HCT116 (cell line): ENCODE measurements at regions not wholly inside any gene's neighbourhood (a gene's known extent, or its start where the extent isn't known, plus 50 kb on each side); places are given as distances from the start of the nearest gene placed in this dataset.

ENCODE experiments used
- ATAC-seq: fragments of 200-7000 bp; cut with Tn5 transposase; 2 replicates; pipeline ENCODE4 v1.9.1; 2020; ENCODE audit warnings: mild to moderate bottlenecking, moderate library complexity
- BruUV-seq: library from RNA; stranded (reverse); fragments of 400-500 nt; replicated peaks from 2 replicates; lab custom pipeline; 2021; lab: Mats Ljungman, UMichigan
- CTCF ChIA-PET: fragments of 300-600 bp; sonication (Branson Sonifier 250); formaldehyde crosslinking; loops from one replicate; lab custom pipeline; 2021; ENCODE audit warnings: antibody characterized with exemption; lab: Charles Lee
- POLR2A ChIA-PET: fragments of 300-600, 350-600 bp; sonication (Branson Sonifier 250); formaldehyde crosslinking; loops from one replicate; lab custom pipeline; 2021; ENCODE audit warnings: antibody characterized with exemption; lab: Charles Lee
- RAD21 ChIA-PET, 2 experiments: fragments of 300-600 bp; sonication (Branson Sonifier 250); formaldehyde crosslinking; loops; one replicate each; lab custom pipeline; 2023; ENCODE audit warnings: low total read pairs in 2 of 2; ENCODE audit not compliant: uncharacterized antibody in 2 of 2, unreplicated experiment in 2 of 2, low non-redundant PET in 1 of 2; lab: Charles Lee
- DNase-seq: peaks from one replicate; pipeline ENCODE4 v3.0.0-alpha.2; 2010; ENCODE audit warnings: low read depth, low spot score
- H2AFZ ChIP-seq: fragments of 200-600 bp; shearing (Covaris generic), sonication (generic); 2 replicates; pipeline ENCODE4 v1.6.1; 2017; ENCODE audit warnings: low read depth, mixed run types, mixed read lengths, antibody characterized with exemption, low read length; ENCODE audit not compliant: poor library complexity, severe bottlenecking
- H3K27ac ChIP-seq: 2 replicates; pipeline ENCODE4 v1.5.1; 2012; ENCODE audit warnings: low read depth, low read length
- H3K27me3 ChIP-seq: fragments of 200-600 bp; sonication (generic); 2 replicates; pipeline ENCODE4 v1.6.1; 2016; ENCODE audit warnings: mixed run types, low read length, mixed read lengths; ENCODE audit not compliant: insufficient read depth
- H3K36me3 ChIP-seq, 2 experiments: fragments of 200-500 bp in 1 of 2; fragments of 200-600 bp in 1 of 2; sonication (Bioruptor generic) in 1 of 2; sonication (generic) in 1 of 2; 2 replicates each; pipeline versions ENCODE4 v1.5.1 to v1.6.1; 2014 to 2016; ENCODE audit warnings: low read length in 2 of 2, inconsistent platforms in 1 of 2, mixed read lengths in 1 of 2, mixed run types in 1 of 2; ENCODE audit not compliant: insufficient read depth in 2 of 2, control insufficient read depth in 1 of 2
- H3K4me1 ChIP-seq, 2 experiments: fragments of 200-600 bp in 1 of 2; sonication (generic) in 1 of 2; 2 replicates each; pipeline versions ENCODE4 v1.5.1 to v1.6.1; 2012 to 2017; ENCODE audit warnings: low read length in 2 of 2, inconsistent platforms in 1 of 2, mild to moderate bottlenecking in 1 of 2, mixed read lengths in 1 of 2, mixed run types in 1 of 2, moderate library complexity in 1 of 2; ENCODE audit not compliant: insufficient read depth in 2 of 2, control insufficient read depth in 1 of 2
- H3K4me2 ChIP-seq: fragments of 200-600 bp; sonication (generic); 2 replicates; pipeline ENCODE4 v1.6.1; 2017; ENCODE audit warnings: mixed run types, low read length, mixed read lengths
- H3K4me3 ChIP-seq, 2 experiments: fragments of 200-600 bp in 1 of 2; sonication (generic) in 1 of 2; replicated peaks in 1 of 2; 2 replicates each; pipeline ENCODE4 v1.5.1; 2011 to 2016; ENCODE audit warnings: low read length in 2 of 2, control low read depth in 1 of 2, low read depth in 1 of 2, mild to moderate bottlenecking in 1 of 2, mixed read lengths in 1 of 2, mixed run types in 1 of 2
- H3K79me2 ChIP-seq: fragments of 200-600 bp; sonication (generic); 2 replicates; pipeline ENCODE4 v1.6.1; 2017; ENCODE audit warnings: mild to moderate bottlenecking, mixed run types, low read length, moderate library complexity, mixed read lengths; ENCODE audit not compliant: insufficient read depth
- H3K9ac ChIP-seq: fragments of 200-600 bp; sonication (generic); 2 replicates; pipeline ENCODE4 v1.6.1; 2016; ENCODE audit warnings: low read length, mixed read lengths
- H3K9me2 ChIP-seq: fragments of 200-600 bp; sonication (generic), shearing (Covaris generic); 2 replicates; pipeline ENCODE4 v1.6.1; 2017; ENCODE audit warnings: mixed run types, mild to moderate bottlenecking, moderate library complexity; ENCODE audit not compliant: insufficient read depth
- H3K9me3 ChIP-seq, 2 experiments: fragments of 200-500 bp in 1 of 2; fragments of 200-600 bp in 1 of 2; sonication (Bioruptor generic) in 1 of 2; sonication (generic) in 1 of 2; 2 replicates each; pipeline ENCODE4 v1.6.1; 2014 to 2017; ENCODE audit warnings: low read length in 2 of 2, mixed read lengths in 2 of 2, inconsistent platforms in 1 of 2, low read depth in 1 of 2, mild to moderate bottlenecking in 1 of 2, mixed run types in 1 of 2, moderate library complexity in 1 of 2; ENCODE audit not compliant: control insufficient read depth in 1 of 2, insufficient read depth in 1 of 2
- H4K20me1 ChIP-seq: fragments of 200-600 bp; sonication (generic), shearing (Covaris generic); 2 replicates; pipeline ENCODE4 v1.6.1; 2017; ENCODE audit warnings: mixed run types, mild to moderate bottlenecking, moderate library complexity; ENCODE audit not compliant: insufficient read depth
- ATF3 ChIP-seq: IDR thresholded peaks from 2 replicates; pipeline ENCODE4 v1.6.1; 2012
- CTCF ChIP-seq, 3 experiments: fragments of 200-600 bp in 1 of 3; sonication (generic) in 1 of 3; IDR thresholded peaks in 2 of 3; conservative IDR thresholded peaks in 1 of 3; 2 replicates each; pipeline ENCODE4 v1.5.1; 2012 to 2017; ENCODE audit warnings: low read depth in 2 of 3, low read length in 2 of 3, antibody characterized with exemption in 1 of 3, borderline replicate concordance in 1 of 3, control low read depth in 1 of 3, mild to moderate bottlenecking in 1 of 3, mixed read lengths in 1 of 3, mixed run types in 1 of 3, moderate library complexity in 1 of 3; ENCODE audit not compliant: insufficient read depth in 1 of 3
- ELF1 ChIP-seq: IDR thresholded peaks from 2 replicates; pipeline ENCODE4 v1.6.1; 2012; ENCODE audit warnings: low read depth, borderline replicate concordance
- EZH2 ChIP-seq: fragments of 200-600 bp; sonication (generic); IDR thresholded peaks from 2 replicates; pipeline ENCODE4 v1.6.1; 2017; ENCODE audit warnings: antibody characterized with exemption, mixed run types
- FOSL1 ChIP-seq: IDR thresholded peaks from 2 replicates; pipeline ENCODE4 v1.6.1; 2012; ENCODE audit warnings: low read depth
- JUND ChIP-seq: IDR thresholded peaks from 2 replicates; pipeline ENCODE4 v1.6.1; 2012
- RAD21 ChIP-seq: IDR thresholded peaks from 2 replicates; pipeline ENCODE4 v1.6.1; 2012; ENCODE audit warnings: low read depth, mild to moderate bottlenecking
- TCF7L2 ChIP-seq: IDR thresholded peaks from 2 replicates; pipeline ENCODE4 v1.7.0; 2011; ENCODE audit warnings: borderline replicate concordance, inconsistent platforms; ENCODE audit not compliant: insufficient read depth, insufficient read length; ENCODE audit errors: extremely low read depth
- YY1 ChIP-seq: IDR thresholded peaks from 2 replicates; pipeline ENCODE4 v1.6.1; 2011; ENCODE audit warnings: low read length, low read depth, moderate library complexity, mild to moderate bottlenecking; ENCODE audit not compliant: insufficient replicate concordance; ENCODE audit errors: extremely low read depth
- intact Hi-C: fragments of 100-400 bp; cut with micrococcal nuclease; formaldehyde crosslinking; loops from 2 replicates; pipeline ENCODE4 v1.10.0; 2022

GRCh38 chr9:113648586-113648985 is 185.1 kb downstream of the RGS3 start:
- TF ChIP-seq RAD21: no peak
- no peak for TF ChIP-seq ATF3
- TF ChIP-seq FOSL1: no peak
- TF ChIP-seq CTCF (IDR thresholded peaks at IDR 0.05 in 2 of 3, conservative IDR thresholded peaks at IDR 0.05 in 1 of 3; ENCODE audit: borderline replicate concordance in 1 of 3, insufficient read depth in 1 of 3, low read depth in 2 of 3, low read length in 2 of 3): no peak
- no peak for TF ChIP-seq JUND
- no peak for TF ChIP-seq ELF1
- no peak for TF ChIP-seq EZH2
- no peak for TF ChIP-seq TCF7L2
- no peak for TF ChIP-seq YY1
- no peaks in the 10 kb centered on the region for H3K9me3 ChIP-seq
- no peak overlapping the region for H2AFZ ChIP-seq
- H3K79me2 ChIP-seq: no peaks in the 10 kb centered on the region
- H3K36me3 ChIP-seq: no peaks in the 10 kb centered on the region
- ChIA-PET CTCF (no interaction called here), POLR2A (no interaction called here), RAD21 (no interaction called here)
- ATAC-seq (no peak), DNase-seq (no peak)
- H3K27me3 ChIP-seq: no peaks in the 10 kb centered on the region
- no peaks in the 10 kb centered on the region; a peak in 1 of 4 replicates for H3K4me1 ChIP-seq
- intact Hi-C loops: no loop called here
- no peak overlapping the region for H3K4me2 ChIP-seq
- no peak overlapping the region for H3K4me3 ChIP-seq
- no TSS peak for BruUV-seq
- no peak overlapping the region for H3K9ac ChIP-seq
- no peak overlapping the region for H3K27ac ChIP-seq
- no peaks in the 10 kb centered on the region for H3K9me2 ChIP-seq
- no peaks in the 10 kb centered on the region for H4K20me1 ChIP-seq
